CD4-positive, alpha-beta T cell treated with Interleukin-4 for 1 hour (primary cell): ENCODE measurements at regions not wholly inside any gene's neighbourhood (a gene's known extent, or its start where the extent isn't known, plus 50 kb on each side); places are given as distances from the start of the nearest gene placed in this dataset.
"Not testable (repeated sequence)": the region's sequence is repeated elsewhere in the genome, so short reads cannot be mapped to it uniquely, and the experiment has no call there.

Experiments
- DNase-seq, 2 donors: peaks; one replicate each; pipeline ENCODE4 v3.0.0-alpha.2; 2020 to 2022

- DNase-seq: no peak
These were observed 200.2 kb upstream of the LRRC3B start for GRCh38 chr3:26422415-26422814.

- no peak for DNase-seq
These were observed 197.5 kb upstream of the LRRC3B start for GRCh38 chr3:26425076-26425475.

GRCh38 chr3:26428992-26429391 lies 193.6 kb upstream of the LRRC3B start:
- no peak for DNase-seq

- DNase-seq: no peak
These were observed 184.9 kb upstream of the LRRC3B start for GRCh38 chr3:26437678-26438077.

GRCh38 chr3:26438325-26438940 lies 184.1 kb upstream of the LRRC3B start:
- DNase-seq: no peak

- no peak for DNase-seq
These were observed 183.3 kb upstream of the LRRC3B start for GRCh38 chr3:26438981-26439884.

- no peak for DNase-seq
These were observed 172.6 kb upstream of the LRRC3B start for GRCh38 chr3:26449996-26450395.

- DNase-seq: no peak
These were observed 170.2 kb upstream of the LRRC3B start for GRCh38 chr3:26452363-26452762.

- DNase-seq: no peak
These were observed 161.6 kb upstream of the LRRC3B start for GRCh38 chr3:26460985-26461384.

- DNase-seq: no peak
These were observed 150.2 kb upstream of the LRRC3B start for GRCh38 chr3:26472345-26472744.

- no peak for DNase-seq
These were observed 147.9 kb upstream of the LRRC3B start for GRCh38 chr3:26474706-26475105.

GRCh38 chr3:26480377-26480776 lies 142.2 kb upstream of the LRRC3B start:
- DNase-seq: no peak

GRCh38 chr3:26484140-26484539 lies 138.4 kb upstream of the LRRC3B start:
- DNase-seq: no peak

- DNase-seq: no peak
These were observed 124.3 kb upstream of the LRRC3B start for GRCh38 chr3:26498271-26498670.

- no peak for DNase-seq
These were observed 117.2 kb upstream of the LRRC3B start for GRCh38 chr3:26505399-26505798.

- DNase-seq: not testable (repeated sequence)
These were observed 108.0 kb upstream of the LRRC3B start for GRCh38 chr3:26514445-26515029.

- DNase-seq: no peak
These were observed 107.2 kb upstream of the LRRC3B start for GRCh38 chr3:26515351-26515750.

GRCh38 chr3:26521261-26521660 lies 101.3 kb upstream of the LRRC3B start:
- no peak for DNase-seq

GRCh38 chr3:26522919-26523318 lies 99.7 kb upstream of the LRRC3B start:
- DNase-seq: no peak

- DNase-seq: no peak
These were observed 97.6 kb upstream of the LRRC3B start for GRCh38 chr3:26525013-26525412.

- DNase-seq: no peak
These were observed 87.4 kb upstream of the LRRC3B start for GRCh38 chr3:26535151-26535550.

- DNase-seq: no peak
These were observed 85.6 kb upstream of the LRRC3B start for GRCh38 chr3:26536955-26537354.

GRCh38 chr3:26550413-26550812 lies 72.2 kb upstream of the LRRC3B start:
- no peak for DNase-seq

- DNase-seq: no peak
These were observed 65.9 kb upstream of the LRRC3B start for GRCh38 chr3:26556637-26557036.
